GM18861 (cell line): ENCODE measurements at regions not wholly inside any gene's neighbourhood (a gene's known extent, or its start where the extent isn't known, plus 50 kb on each side); places are given as distances from the start of the nearest gene placed in this dataset.

Experiments used
- ATAC-seq: cut with Tn5 transposase; IDR thresholded peaks from one replicate; pipeline ENCODE4 v1.9.1; 2021; ENCODE audit not compliant: unreplicated experiment

- peak; percentile 68 for ATAC-seq
Measured at GRCh38 chr1:244192325-244192724, 141.2 kb downstream of the ZBTB18 start.

GRCh38 chr1:244196571-244197285 is 145.6 kb downstream of the ZBTB18 start:
- ATAC-seq = no peak

GRCh38 chr1:244197851-244198375 is 146.8 kb downstream of the ZBTB18 start:
- no peak for ATAC-seq

- ATAC-seq = no peak
Measured at GRCh38 chr1:244199902-244200301, 148.8 kb downstream of the ZBTB18 start.

- no peak for ATAC-seq
Measured at GRCh38 chr1:244200596-244200995, 149.5 kb downstream of the ZBTB18 start.

GRCh38 chr1:244201750-244202149 is 150.7 kb downstream of the ZBTB18 start:
- ATAC-seq = no peak

GRCh38 chr1:244204004-244204403 is 152.9 kb downstream of the ZBTB18 start:
- no peak for ATAC-seq

GRCh38 chr1:244205171-244205570 is 154.1 kb downstream of the ZBTB18 start:
- no peak for ATAC-seq

- ATAC-seq = no peak
Measured at GRCh38 chr1:244205906-244206305, 154.8 kb downstream of the ZBTB18 start.

GRCh38 chr1:244207042-244207934 is 156.2 kb downstream of the ZBTB18 start:
- ATAC-seq = no peak

GRCh38 chr1:244207935-244208244 is 156.8 kb downstream of the ZBTB18 start:
- ATAC-seq = no peak

- ATAC-seq = no peak
Measured at GRCh38 chr1:244209955-244210354, 158.9 kb downstream of the ZBTB18 start.

- no peak for ATAC-seq
Measured at GRCh38 chr1:244210884-244211558, 159.9 kb downstream of the ZBTB18 start.

GRCh38 chr1:244211559-244211944 is 160.5 kb downstream of the ZBTB18 start:
- ATAC-seq = no peak

- no peak for ATAC-seq
Measured at GRCh38 chr1:244212219-244212618, 161.1 kb downstream of the ZBTB18 start.

- ATAC-seq = no peak
Measured at GRCh38 chr1:244212797-244213475, 161.9 kb downstream of the ZBTB18 start.

- ATAC-seq = no peak
Measured at GRCh38 chr1:244214009-244214967, 163.2 kb downstream of the ZBTB18 start.

GRCh38 chr1:244216836-244217235 is 165.8 kb downstream of the ZBTB18 start:
- no peak for ATAC-seq

- ATAC-seq = no peak
Measured at GRCh38 chr1:244217711-244218110, 166.6 kb downstream of the ZBTB18 start.

- ATAC-seq = no peak
Measured at GRCh38 chr1:244218220-244218619, 167.1 kb downstream of the ZBTB18 start.
